Hepatocyte (in vitro differentiated cells): ENCODE measurements at regions not wholly inside any gene's neighbourhood (a gene's known extent, or its start where the extent isn't known, plus 50 kb on each side); places are given as distances from the start of the nearest gene placed in this dataset.

ENCODE experiments used
- DNase-seq: peaks from one replicate; pipeline ENCODE4 v3.0.0-alpha.2; 2016; ENCODE audit warnings: low spot score
- H2AFZ ChIP-seq: fragments of 200-600 bp; sonication (generic); 2 replicates; pipeline ENCODE4 v1.6.0; 2016; ENCODE audit warnings: antibody characterized with exemption, mild to moderate bottlenecking
- H3K27ac ChIP-seq: fragments of 200-600 bp; sonication (generic); 2 replicates; pipeline ENCODE4 v1.5.1; 2016; ENCODE audit warnings: mild to moderate bottlenecking
- H3K27me3 ChIP-seq: fragments of 200-600 bp; sonication (generic); 2 replicates; pipeline ENCODE4 v1.6.1; 2016
- H3K36me3 ChIP-seq: fragments of 200-600 bp; sonication (generic); replicated peaks from 2 replicates; pipeline ENCODE4 v1.5.1; 2016; ENCODE audit warnings: low read depth; ENCODE audit not compliant: insufficient read depth
- H3K4me1 ChIP-seq: fragments of 200-600 bp; sonication (generic); 2 replicates; pipeline ENCODE4 v1.5.1; 2016; ENCODE audit warnings: mild to moderate bottlenecking, moderate library complexity; ENCODE audit not compliant: insufficient read depth
- H3K4me2 ChIP-seq: fragments of 200-600 bp; sonication (generic); 2 replicates; pipeline ENCODE4 v1.6.0; 2016
- H3K4me3 ChIP-seq: fragments of 200-600 bp; sonication (generic); 2 replicates; pipeline ENCODE4 v1.5.1; 2016; ENCODE audit warnings: mild to moderate bottlenecking
- H3K79me2 ChIP-seq: fragments of 200-600 bp; sonication (generic); 2 replicates; pipeline ENCODE4 v1.6.0; 2017; ENCODE audit warnings: mild to moderate bottlenecking
- H3K9me2 ChIP-seq: fragments of 200-600 bp; sonication (generic); replicated peaks from 2 replicates; pipeline ENCODE4 v1.6.0; 2017; ENCODE audit warnings: mild to moderate bottlenecking; ENCODE audit not compliant: insufficient read depth
- H3K9me3 ChIP-seq: fragments of 200-600 bp; sonication (generic); 2 replicates; pipeline ENCODE4 v1.5.1; 2016; ENCODE audit warnings: low read depth, mild to moderate bottlenecking
- H4K20me1 ChIP-seq: fragments of 200-600 bp; sonication (generic); 2 replicates; pipeline ENCODE4 v1.6.0; 2016; ENCODE audit warnings: mild to moderate bottlenecking; ENCODE audit not compliant: insufficient read depth, poor library complexity, severe bottlenecking
- EZH2 ChIP-seq: fragments of 200-600 bp; sonication (generic); IDR thresholded peaks from 2 replicates; pipeline ENCODE4 v1.6.1; 2016; ENCODE audit warnings: antibody characterized with exemption, mild to moderate bottlenecking, borderline replicate concordance
- EZH2phosphoT487 ChIP-seq: fragments of 200-600 bp; sonication (generic); IDR thresholded peaks from one replicate; pipeline ENCODE4 v1.6.1; 2018; ENCODE audit warnings: antibody characterized with exemption, mild to moderate bottlenecking, low read depth, moderate library complexity; ENCODE audit not compliant: unreplicated experiment, severe bottlenecking
- WGBS: methylation state at CpG from one replicate; pipeline ENCODE4 v1.1.6; 2016; ENCODE audit warnings: low lambda C conversion rate; ENCODE audit errors: missing lambda C conversion rate; 5-methylcytosine and 5-hydroxymethylcytosine counted together
- TF ChIP-seq, protein P1 (sequence below): fragments of 200-600 bp; sonication (generic); IDR thresholded peaks from 2 replicates; pipeline ENCODE4 v1.5.1; 2016; ENCODE audit warnings: antibody characterized with exemption, mild to moderate bottlenecking; ENCODE audit not compliant: poor library complexity

DNA sequence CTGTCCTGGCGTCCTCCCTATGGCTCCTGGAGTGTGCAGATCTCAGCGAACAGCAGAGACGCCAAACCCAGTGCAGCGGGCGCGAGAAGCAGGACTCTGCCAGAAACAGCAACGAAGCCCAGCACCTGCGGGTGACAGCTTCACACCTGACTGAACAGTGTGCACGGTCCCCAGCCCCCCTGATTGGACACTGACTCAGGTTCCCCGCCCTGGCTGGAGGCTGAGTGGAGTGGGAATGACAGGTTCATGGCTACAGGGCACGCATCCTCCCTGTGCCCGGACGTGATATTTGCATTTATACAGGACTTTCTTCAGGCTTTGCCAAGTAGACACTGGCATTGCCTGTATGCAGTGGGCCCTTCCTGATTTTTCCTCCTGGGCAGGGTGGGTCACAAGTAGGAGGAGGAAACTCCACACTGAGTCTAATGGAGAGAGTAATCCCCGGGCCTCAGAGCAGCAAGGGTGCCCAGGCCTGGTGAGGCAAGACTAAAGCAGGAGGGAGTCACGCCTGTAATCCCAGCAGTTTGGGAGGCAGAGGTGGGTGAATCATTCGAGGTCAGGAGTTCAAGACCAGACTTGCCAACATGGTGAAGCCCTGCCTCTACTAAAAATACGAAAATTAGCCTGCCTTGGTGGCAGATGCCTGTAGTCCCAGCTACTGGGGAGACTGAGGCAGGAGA is 71.6 kb downstream of the ASCL4 start:
- H3K4me3 ChIP-seq: no peak overlapping the region
- peaks cover 15% of the 10 kb centered on the region for H3K4me1 ChIP-seq
- TF ChIP-seq, protein P1, sequence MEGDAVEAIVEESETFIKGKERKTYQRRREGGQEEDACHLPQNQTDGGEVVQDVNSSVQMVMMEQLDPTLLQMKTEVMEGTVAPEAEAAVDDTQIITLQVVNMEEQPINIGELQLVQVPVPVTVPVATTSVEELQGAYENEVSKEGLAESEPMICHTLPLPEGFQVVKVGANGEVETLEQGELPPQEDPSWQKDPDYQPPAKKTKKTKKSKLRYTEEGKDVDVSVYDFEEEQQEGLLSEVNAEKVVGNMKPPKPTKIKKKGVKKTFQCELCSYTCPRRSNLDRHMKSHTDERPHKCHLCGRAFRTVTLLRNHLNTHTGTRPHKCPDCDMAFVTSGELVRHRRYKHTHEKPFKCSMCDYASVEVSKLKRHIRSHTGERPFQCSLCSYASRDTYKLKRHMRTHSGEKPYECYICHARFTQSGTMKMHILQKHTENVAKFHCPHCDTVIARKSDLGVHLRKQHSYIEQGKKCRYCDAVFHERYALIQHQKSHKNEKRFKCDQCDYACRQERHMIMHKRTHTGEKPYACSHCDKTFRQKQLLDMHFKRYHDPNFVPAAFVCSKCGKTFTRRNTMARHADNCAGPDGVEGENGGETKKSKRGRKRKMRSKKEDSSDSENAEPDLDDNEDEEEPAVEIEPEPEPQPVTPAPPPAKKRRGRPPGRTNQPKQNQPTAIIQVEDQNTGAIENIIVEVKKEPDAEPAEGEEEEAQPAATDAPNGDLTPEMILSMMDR: no peak
- TF ChIP-seq EZH2phosphoT487 (no peak), EZH2 (no peak)
- peaks cover 69% of the 10 kb centered on the region for H3K27me3 ChIP-seq
- H3K27ac ChIP-seq: no peak overlapping the region
- H3K9me2 ChIP-seq: no peaks in the 10 kb centered on the region
- no peak for DNase-seq
- no peaks in the 10 kb centered on the region for H3K79me2 ChIP-seq
- no peaks in the 10 kb centered on the region for H4K20me1 ChIP-seq
- H3K9me3 ChIP-seq: no peaks in the 10 kb centered on the region
- 81% methylated on average over 17 of the region's 17 CpGs for WGBS
- H3K4me2 ChIP-seq: no peak overlapping the region
- no peaks in the 10 kb centered on the region for H3K36me3 ChIP-seq
- no peak overlapping the region for H2AFZ ChIP-seq

DNA sequence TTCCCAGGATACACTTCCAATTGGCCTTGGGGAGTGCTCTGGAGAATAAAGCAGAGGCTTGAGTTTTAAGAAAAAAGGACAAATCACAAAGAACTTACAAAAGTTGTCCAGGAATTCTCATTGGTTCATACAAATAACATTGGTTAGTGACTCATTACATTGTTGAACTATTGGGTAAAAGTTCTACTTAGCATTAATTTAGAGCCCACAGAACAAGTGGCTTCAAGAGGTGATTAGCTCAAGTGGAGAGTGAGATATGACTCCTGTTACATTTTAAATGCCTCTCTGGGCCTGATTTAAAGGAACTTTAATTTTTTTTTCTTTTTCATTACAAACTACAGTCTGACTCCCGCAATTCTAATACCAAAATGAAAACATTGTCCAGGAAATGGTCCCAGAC is 72.9 kb downstream of the ASCL4 start:
- no peak overlapping the region for H3K4me3 ChIP-seq
- H3K27me3 ChIP-seq: peaks cover 65% of the 10 kb centered on the region

DNA sequence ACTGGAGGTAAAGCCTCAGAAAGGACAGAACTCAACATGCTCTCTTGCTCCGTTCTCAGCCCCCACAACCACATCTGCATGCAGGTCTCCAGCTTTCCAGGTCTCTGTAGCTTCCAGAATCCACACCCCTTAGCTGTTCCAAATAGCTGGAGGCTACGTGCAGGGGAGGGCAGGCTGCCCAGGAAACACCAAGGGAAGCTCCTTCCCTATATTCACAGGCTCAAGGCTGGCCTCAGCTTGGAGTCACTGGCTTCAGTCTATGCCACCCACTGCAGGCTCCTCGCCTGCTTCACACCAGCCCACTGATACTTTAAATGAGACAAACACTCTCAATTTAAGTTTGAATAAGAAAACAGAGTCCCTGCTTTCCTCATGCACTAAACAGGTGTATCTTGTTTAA is 73.3 kb downstream of the ASCL4 start:
- H2AFZ ChIP-seq: no peak overlapping the region
- H3K9me2 ChIP-seq: no peaks in the 10 kb centered on the region
- H4K20me1 ChIP-seq: no peaks in the 10 kb centered on the region
- no peak overlapping the region for H3K4me2 ChIP-seq
- no peaks in the 10 kb centered on the region for H3K9me3 ChIP-seq
- H3K4me1 ChIP-seq: peaks cover 15% of the 10 kb centered on the region
- TF ChIP-seq, protein P1: no peak
- no peak for TF ChIP-seq EZH2
- 61% methylated on average over 3 of the region's 3 CpGs for WGBS
- H3K4me3 ChIP-seq: no peak overlapping the region
- DNase-seq: no peak
- no peaks in the 10 kb centered on the region for H3K36me3 ChIP-seq
- H3K79me2 ChIP-seq: no peaks in the 10 kb centered on the region
- no peak overlapping the region for H3K27ac ChIP-seq
- peaks cover 64% of the 10 kb centered on the region for H3K27me3 ChIP-seq

More for the DNA sequence above, 72.9 kb downstream of the ASCL4 start:
- TF ChIP-seq, protein P1: no peak
- no peak for TF ChIP-seq EZH2
- no peak for TF ChIP-seq EZH2phosphoT487
- H3K9me2 ChIP-seq: no peaks in the 10 kb centered on the region
- H3K4me2 ChIP-seq: no peak overlapping the region
- no peak overlapping the region for H3K27ac ChIP-seq
- H3K36me3 ChIP-seq: no peaks in the 10 kb centered on the region
- no peaks in the 10 kb centered on the region for H3K9me3 ChIP-seq
- 100% methylated on average over 1 of the region's 1 CpG for WGBS
- H3K79me2 ChIP-seq: no peaks in the 10 kb centered on the region
- no peak for DNase-seq
- H4K20me1 ChIP-seq: no peaks in the 10 kb centered on the region
- peaks cover 15% of the 10 kb centered on the region for H3K4me1 ChIP-seq
- no peak overlapping the region for H2AFZ ChIP-seq

DNA sequence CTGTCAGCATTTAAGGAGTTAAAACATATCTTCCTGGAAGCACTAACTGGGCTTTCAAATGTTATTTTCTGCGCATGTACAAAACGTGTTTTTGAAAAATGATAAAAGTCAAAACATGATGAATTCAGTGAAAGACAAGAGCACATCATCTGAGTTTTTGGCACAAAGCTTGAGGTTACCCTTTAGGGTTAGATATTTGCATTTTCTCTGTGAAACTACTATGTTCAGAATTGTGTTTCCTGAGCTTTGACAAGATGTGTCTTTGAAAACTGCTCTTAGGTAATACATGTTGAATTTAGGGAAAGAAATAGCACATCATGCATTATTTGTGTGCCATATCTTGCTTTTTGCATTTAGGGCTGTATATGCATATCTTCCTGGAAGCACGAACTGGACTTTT is 79.0 kb downstream of the ASCL4 start:
- no peaks in the 10 kb centered on the region for H3K9me2 ChIP-seq

More for the DNA sequence above, 79.0 kb downstream of the ASCL4 start:
- DNase-seq: no peak
- H3K36me3 ChIP-seq: no peaks in the 10 kb centered on the region
- H3K79me2 ChIP-seq: no peaks in the 10 kb centered on the region
- 54% methylated on average over 3 of the region's 3 CpGs for WGBS
- no peak overlapping the region for H2AFZ ChIP-seq
- peaks cover 45% of the 10 kb centered on the region for H3K27me3 ChIP-seq
- H3K4me1 ChIP-seq: no peaks in the 10 kb centered on the region
- no peak for TF ChIP-seq EZH2
- no peak for TF ChIP-seq EZH2phosphoT487
- TF ChIP-seq, protein P1: no peak
- no peaks in the 10 kb centered on the region for H4K20me1 ChIP-seq
- H3K27ac ChIP-seq: no peak overlapping the region
- H3K4me2 ChIP-seq: no peak overlapping the region
- no peak overlapping the region for H3K4me3 ChIP-seq
- no peaks in the 10 kb centered on the region for H3K9me3 ChIP-seq
